Kidney (tissue), 13 donors: ENCODE measurements at regions not wholly inside any gene's neighbourhood (a gene's known extent, or its start where the extent isn't known, plus 50 kb on each side); places are given as distances from the start of the nearest gene placed in this dataset.

Experiments used
- DNase-seq, 5 donors: peaks; one replicate each; pipeline ENCODE4 v3.0.0-alpha.2; 2013 to 2020
- FAIRE-seq: peaks from 2 replicates; lab custom pipeline; 2012; peaks lifted over from hg19 to GRCh38; lab: Jason Lieb, UNC
- H3K27ac ChIP-seq, 2 donors: one replicate each; pipeline ENCODE4 v1.7.0; 2013; ENCODE audit warnings: low read depth in 2 of 2, low read length in 2 of 2, inconsistent platforms in 1 of 2
- H3K27me3 ChIP-seq: one replicate; pipeline ENCODE4 v1.7.1; 2013; ENCODE audit warnings: low read length, inconsistent platforms; ENCODE audit not compliant: control insufficient read depth, insufficient read depth
- H3K36me3 ChIP-seq, 3 donors: one replicate each; pipeline versions ENCODE4 v1.7.0 to v1.7.1; 2013; ENCODE audit warnings: low read length in 3 of 3, control low read depth in 1 of 3, inconsistent platforms in 1 of 3; ENCODE audit not compliant: insufficient read depth in 3 of 3, control insufficient read depth in 2 of 3
- H3K4me1 ChIP-seq, 3 donors: one replicate each; pipeline versions ENCODE4 v1.7.0 to v1.7.1; 2013; ENCODE audit warnings: low read length in 3 of 3, inconsistent platforms in 1 of 3, low read depth in 1 of 3; ENCODE audit not compliant: control insufficient read depth in 2 of 3, insufficient read depth in 2 of 3
- H3K4me3 ChIP-seq, 3 donors: one replicate each; pipeline versions ENCODE4 v1.7.0 to v1.8.1; 2013; ENCODE audit warnings: low read length in 3 of 3, control low read depth in 1 of 3, inconsistent platforms in 1 of 3
- H3K9ac ChIP-seq, 3 donors: one replicate each; pipeline versions ENCODE4 v1.7.0 to v1.7.1; 2013; ENCODE audit warnings: low read length in 3 of 3, control low read depth in 1 of 3, inconsistent platforms in 1 of 3
- H3K9me3 ChIP-seq, 3 donors: one replicate each; pipeline versions ENCODE4 v1.7.0 to v1.7.1; 2013; ENCODE audit warnings: low read length in 3 of 3, control low read depth in 1 of 3, inconsistent platforms in 1 of 3; ENCODE audit not compliant: control insufficient read depth in 2 of 3, insufficient read depth in 1 of 3
- intact Hi-C: fragments of 100-400 bp; cut with DNase I; formaldehyde crosslinking; loops from one replicate; pipeline ENCODE4 v1.11.1; 2022
- TF ChIP-seq, protein P1 (sequence below): IDR thresholded peaks from 3 replicates; pipeline ENCODE4 v1.5.1; 2012; ENCODE audit warnings: mild to moderate bottlenecking, moderate library complexity, borderline replicate concordance; ENCODE audit not compliant: insufficient read depth; ENCODE audit errors: extremely low read depth
- donor health status: control.
- donor health status: control.
- donor health status: control.
- donor health status: control.
- donor health status: control.
- donor health status: DM: yes; HTN: yes; CAD: no.
- donor health status: Normal renal cell carcinoma (clear cell type).

DNA sequence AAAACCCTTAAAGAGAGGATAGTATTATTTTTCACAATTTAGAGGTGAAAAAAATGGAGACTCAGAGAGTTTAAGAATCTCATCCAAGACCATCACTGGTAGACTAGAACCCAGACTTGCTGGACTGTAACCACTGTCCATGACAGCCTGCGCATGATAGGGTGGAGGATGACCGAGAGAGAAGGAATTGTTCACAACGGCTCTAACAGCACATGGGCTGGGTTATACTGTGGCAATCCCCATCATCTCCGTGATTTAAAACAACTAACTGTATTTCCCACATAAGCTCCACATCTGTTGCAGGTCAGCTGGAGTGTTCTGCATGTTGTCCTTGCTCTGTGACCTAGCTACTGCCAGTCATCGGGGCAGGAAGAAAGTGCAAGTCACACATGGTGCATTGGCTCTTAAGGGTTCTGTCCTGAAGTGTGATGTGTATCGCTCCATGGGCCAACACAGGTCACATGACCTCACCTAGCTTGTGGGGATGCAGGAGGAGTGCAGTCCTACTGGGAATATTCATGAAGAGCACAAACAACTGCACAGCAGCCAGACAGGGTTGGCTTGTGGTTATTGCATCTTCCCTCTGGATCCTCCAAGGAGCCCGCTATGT lies 131.2 kb upstream of the MPHOSPH6 start:
- no peaks in the 10 kb centered on the region for H3K27me3 ChIP-seq
- FAIRE-seq (no peak), DNase-seq (no peak)
- no peak overlapping the region for H3K4me3 ChIP-seq
- no peaks in the 10 kb centered on the region for H3K36me3 ChIP-seq
- no peaks in the 10 kb centered on the region for H3K4me1 ChIP-seq
- no peaks in the 10 kb centered on the region for H3K9me3 ChIP-seq
- H3K27ac ChIP-seq: no peak overlapping the region
- TF ChIP-seq, protein P1, sequence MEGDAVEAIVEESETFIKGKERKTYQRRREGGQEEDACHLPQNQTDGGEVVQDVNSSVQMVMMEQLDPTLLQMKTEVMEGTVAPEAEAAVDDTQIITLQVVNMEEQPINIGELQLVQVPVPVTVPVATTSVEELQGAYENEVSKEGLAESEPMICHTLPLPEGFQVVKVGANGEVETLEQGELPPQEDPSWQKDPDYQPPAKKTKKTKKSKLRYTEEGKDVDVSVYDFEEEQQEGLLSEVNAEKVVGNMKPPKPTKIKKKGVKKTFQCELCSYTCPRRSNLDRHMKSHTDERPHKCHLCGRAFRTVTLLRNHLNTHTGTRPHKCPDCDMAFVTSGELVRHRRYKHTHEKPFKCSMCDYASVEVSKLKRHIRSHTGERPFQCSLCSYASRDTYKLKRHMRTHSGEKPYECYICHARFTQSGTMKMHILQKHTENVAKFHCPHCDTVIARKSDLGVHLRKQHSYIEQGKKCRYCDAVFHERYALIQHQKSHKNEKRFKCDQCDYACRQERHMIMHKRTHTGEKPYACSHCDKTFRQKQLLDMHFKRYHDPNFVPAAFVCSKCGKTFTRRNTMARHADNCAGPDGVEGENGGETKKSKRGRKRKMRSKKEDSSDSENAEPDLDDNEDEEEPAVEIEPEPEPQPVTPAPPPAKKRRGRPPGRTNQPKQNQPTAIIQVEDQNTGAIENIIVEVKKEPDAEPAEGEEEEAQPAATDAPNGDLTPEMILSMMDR: no peak
- intact Hi-C loops: no loop called here
- H3K9ac ChIP-seq: no peak overlapping the region

DNA sequence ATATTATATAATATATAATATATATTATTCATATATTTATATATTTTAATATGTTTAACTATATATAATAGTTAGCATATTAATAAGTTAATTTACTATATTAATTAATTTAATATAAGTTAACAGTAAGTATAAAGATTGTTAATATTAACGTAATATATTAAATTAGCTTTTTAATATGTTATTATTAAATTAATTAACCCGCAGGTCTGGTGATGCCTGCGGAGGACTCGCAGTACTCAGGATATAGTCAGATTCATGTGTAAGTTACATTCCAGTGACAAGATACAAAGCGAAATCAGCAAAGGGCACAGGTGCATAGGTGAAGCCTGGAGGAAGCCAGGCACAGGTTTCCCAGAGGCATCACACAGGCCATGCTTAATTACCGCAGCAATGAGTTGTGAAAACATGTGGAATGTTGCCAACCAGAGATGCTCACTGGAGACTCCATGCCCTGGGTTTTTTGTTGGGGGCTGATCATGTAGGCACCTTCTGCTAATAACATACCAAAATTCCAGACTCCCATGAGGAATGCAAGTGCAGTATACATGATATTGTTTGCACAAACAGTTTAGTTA lies 130.4 kb upstream of the MPHOSPH6 start:
- no peak for FAIRE-seq
- TF ChIP-seq, protein P1: no peak

DNA sequence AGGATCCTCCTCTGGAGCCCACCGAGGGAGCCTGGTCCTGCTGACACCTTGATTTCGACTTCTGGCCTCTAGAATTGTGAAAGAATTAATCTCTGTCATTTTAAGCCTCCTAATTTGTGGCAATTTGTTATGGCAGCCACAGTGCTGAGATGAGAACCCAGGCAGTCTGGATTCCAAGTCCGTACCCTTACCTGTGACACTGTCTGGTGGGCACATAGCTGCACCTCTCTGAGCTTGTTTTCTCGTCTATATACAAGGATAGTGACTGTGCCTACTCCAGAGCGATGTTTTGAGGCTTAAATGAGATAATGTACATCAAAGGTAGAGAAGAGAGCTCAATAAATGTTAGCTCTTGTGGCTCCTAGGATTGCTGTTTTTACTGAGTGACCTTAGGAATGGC lies 128.4 kb upstream of the MPHOSPH6 start:
- H3K9ac ChIP-seq: no peak overlapping the region
- TF ChIP-seq, protein P1: no peak

More for the DNA sequence above, 130.4 kb upstream of the MPHOSPH6 start:
- Histone ChIP-seq H3K36me3 (no peaks in the 10 kb centered on the region), H3K27ac (no peak overlapping the region), H3K9me3 (no peaks in the 10 kb centered on the region), H3K4me3 (no peak overlapping the region), H3K27me3 (no peaks in the 10 kb centered on the region), H3K9ac (no peak overlapping the region), H3K4me1 (no peaks in the 10 kb centered on the region)
- peak in 4 of 5 donors; percentile 18 to 51 (median 30) for DNase-seq
- intact Hi-C loops: no loop called here

More for the DNA sequence above, 128.4 kb upstream of the MPHOSPH6 start:
- H3K27ac ChIP-seq: no peak overlapping the region
- H3K4me3 ChIP-seq: no peak overlapping the region
- no peaks in the 10 kb centered on the region for H3K27me3 ChIP-seq
- intact Hi-C loops: no loop called here
- H3K9me3 ChIP-seq: no peaks in the 10 kb centered on the region
- FAIRE-seq (no peak), DNase-seq (no peak)
- H3K4me1 ChIP-seq: no peaks in the 10 kb centered on the region
- H3K36me3 ChIP-seq: no peaks in the 10 kb centered on the region
